ENCODE measurements at regions not wholly inside any gene's neighbourhood (a gene's known extent, or its start where the extent isn't known, plus 50 kb on each side); places are given as distances from the start of the nearest gene placed in this dataset.
"Not testable (repeated sequence)": the region's sequence is repeated elsewhere in the genome, so short reads cannot be mapped to it uniquely, and the experiment has no call there.

- no peak for DNase-seq
These were observed 80.0 kb downstream of the METRNL start for GRCh38 chr17:83159204-83160049.

GRCh38 chr17:83160443-83161297 lies 81.3 kb downstream of the METRNL start:
- no peak for DNase-seq

- DNase-seq: peak; percentile 67
These were observed 82.1 kb downstream of the METRNL start for GRCh38 chr17:83161298-83162034.

GRCh38 chr17:83162035-83162745 lies 82.8 kb downstream of the METRNL start:
- no peak for DNase-seq

- DNase-seq: no peak
These were observed 85.1 kb downstream of the METRNL start for GRCh38 chr17:83164490-83164889.

GRCh38 chr17:83170571-83171260 lies 91.3 kb downstream of the METRNL start:
- DNase-seq: no peak

- no peak for DNase-seq
These were observed 92.3 kb downstream of the METRNL start for GRCh38 chr17:83171661-83172060.

- not testable (repeated sequence) for DNase-seq
These were observed 92.7 kb downstream of the METRNL start for GRCh38 chr17:83172099-83172498.

GRCh38 chr17:83172646-83173045 lies 93.2 kb downstream of the METRNL start:
- DNase-seq: not testable (repeated sequence)

- DNase-seq: not testable (repeated sequence)
These were observed 93.9 kb downstream of the METRNL start for GRCh38 chr17:83173180-83173913.

- no peak for DNase-seq
These were observed 94.5 kb downstream of the METRNL start for GRCh38 chr17:83173914-83174361.

- DNase-seq: no peak
These were observed 95.1 kb downstream of the METRNL start for GRCh38 chr17:83174362-83175118.

GRCh38 chr17:83175119-83175821 lies 95.9 kb downstream of the METRNL start:
- no peak for DNase-seq

GRCh38 chr17:83175822-83176622 lies 96.6 kb downstream of the METRNL start:
- DNase-seq: no peak

GRCh38 chr17:83176623-83177583 lies 97.5 kb downstream of the METRNL start:
- DNase-seq: no peak

GRCh38 chr17:83177611-83178532 lies 98.5 kb downstream of the METRNL start:
- DNase-seq: no peak
